AG09309 (cell line): ENCODE measurements at regions not wholly inside any gene's neighbourhood (a gene's known extent, or its start where the extent isn't known, plus 50 kb on each side); places are given as distances from the start of the nearest gene placed in this dataset.

Source experiments
- DNase-seq: peaks from one replicate; pipeline ENCODE4 v3.0.0-alpha.2; 2010; ENCODE audit warnings: low read depth
- H3K4me3 ChIP-seq: 2 replicates; pipeline ENCODE4 v1.5.1; 2011; ENCODE audit warnings: mild to moderate bottlenecking, low read depth, low read length, moderate library complexity; ENCODE audit not compliant: control insufficient read depth
- TF ChIP-seq, protein P1 (sequence below): IDR thresholded peaks from 2 replicates; pipeline ENCODE4 v1.5.1; 2011; ENCODE audit warnings: mild to moderate bottlenecking, low read depth, low read length, inconsistent platforms; ENCODE audit not compliant: insufficient read depth, control insufficient read depth; ENCODE audit errors: missing control alignments

DNA sequence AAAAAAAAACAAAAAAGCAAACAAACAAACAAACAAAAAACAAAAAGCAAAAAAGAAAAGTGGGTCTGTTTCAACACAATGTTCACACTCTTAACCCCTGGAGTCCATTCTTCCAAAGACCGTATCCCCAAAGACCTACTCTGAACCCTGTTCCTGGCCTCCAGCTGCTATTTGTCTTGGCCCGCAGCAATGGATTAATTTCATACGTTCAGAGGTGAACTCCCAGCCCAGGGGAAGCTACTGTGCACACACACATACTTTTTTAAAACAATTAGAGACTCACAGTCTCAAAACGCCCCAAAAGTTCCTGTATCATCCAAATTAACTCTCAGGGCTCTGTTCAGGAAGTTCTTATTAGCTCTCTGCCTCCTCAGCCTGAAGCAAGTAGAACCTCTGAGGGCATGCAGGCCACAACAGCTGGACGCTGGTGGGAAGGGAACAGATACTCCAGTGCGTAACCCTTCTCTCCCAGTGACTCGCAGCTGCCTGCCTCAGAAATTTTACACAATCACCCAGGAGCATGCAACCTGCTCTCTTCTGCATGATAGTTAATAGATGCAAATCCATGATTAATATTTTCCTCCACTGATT is 395.4 kb downstream of the RRAGC start:
- TF ChIP-seq, protein P1, sequence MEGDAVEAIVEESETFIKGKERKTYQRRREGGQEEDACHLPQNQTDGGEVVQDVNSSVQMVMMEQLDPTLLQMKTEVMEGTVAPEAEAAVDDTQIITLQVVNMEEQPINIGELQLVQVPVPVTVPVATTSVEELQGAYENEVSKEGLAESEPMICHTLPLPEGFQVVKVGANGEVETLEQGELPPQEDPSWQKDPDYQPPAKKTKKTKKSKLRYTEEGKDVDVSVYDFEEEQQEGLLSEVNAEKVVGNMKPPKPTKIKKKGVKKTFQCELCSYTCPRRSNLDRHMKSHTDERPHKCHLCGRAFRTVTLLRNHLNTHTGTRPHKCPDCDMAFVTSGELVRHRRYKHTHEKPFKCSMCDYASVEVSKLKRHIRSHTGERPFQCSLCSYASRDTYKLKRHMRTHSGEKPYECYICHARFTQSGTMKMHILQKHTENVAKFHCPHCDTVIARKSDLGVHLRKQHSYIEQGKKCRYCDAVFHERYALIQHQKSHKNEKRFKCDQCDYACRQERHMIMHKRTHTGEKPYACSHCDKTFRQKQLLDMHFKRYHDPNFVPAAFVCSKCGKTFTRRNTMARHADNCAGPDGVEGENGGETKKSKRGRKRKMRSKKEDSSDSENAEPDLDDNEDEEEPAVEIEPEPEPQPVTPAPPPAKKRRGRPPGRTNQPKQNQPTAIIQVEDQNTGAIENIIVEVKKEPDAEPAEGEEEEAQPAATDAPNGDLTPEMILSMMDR: no peak
- no peak overlapping the region for H3K4me3 ChIP-seq
- DNase-seq: no peak

DNA sequence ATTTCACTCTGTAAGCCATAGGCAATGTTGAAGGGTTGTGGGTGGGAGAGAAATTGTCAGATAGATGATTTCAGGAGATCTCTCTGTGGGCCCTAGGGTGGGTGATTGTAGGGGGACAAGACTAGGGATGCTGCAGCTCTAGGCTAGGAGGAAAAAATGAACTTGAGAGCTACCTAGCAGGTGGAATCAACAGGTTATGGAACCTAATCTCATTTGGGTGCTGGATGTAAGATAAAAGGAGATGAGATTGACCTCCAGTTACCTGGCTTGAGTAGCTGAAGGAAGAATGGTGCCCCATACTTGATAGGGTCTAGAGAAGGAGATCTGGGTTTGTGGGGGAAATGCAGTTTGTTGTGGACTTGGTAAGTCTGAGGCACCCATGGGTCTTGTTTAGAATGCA is 396.5 kb downstream of the RRAGC start:
- DNase-seq: no peak
- TF ChIP-seq, protein P1: no peak
- H3K4me3 ChIP-seq: no peak overlapping the region

DNA sequence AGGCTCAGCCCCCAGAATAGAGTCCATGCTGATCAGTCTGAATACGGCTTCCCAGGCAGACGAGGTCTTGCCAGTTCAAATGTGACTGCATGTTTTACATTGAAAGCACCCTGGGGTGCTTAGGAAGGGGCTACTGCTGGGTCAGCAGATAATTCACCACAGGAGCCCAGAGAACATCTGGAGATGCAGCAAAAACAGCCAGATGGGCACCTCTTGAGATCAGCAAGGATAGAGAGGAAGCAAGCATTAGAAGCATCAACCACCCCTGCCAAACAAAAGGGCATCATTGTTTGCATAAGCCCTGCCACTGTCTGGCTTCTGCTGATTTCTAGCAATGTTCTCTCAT is 403.1 kb downstream of the RRAGC start:
- no peak for DNase-seq
- H3K4me3 ChIP-seq: no peak overlapping the region
- TF ChIP-seq, protein P1: no peak

DNA sequence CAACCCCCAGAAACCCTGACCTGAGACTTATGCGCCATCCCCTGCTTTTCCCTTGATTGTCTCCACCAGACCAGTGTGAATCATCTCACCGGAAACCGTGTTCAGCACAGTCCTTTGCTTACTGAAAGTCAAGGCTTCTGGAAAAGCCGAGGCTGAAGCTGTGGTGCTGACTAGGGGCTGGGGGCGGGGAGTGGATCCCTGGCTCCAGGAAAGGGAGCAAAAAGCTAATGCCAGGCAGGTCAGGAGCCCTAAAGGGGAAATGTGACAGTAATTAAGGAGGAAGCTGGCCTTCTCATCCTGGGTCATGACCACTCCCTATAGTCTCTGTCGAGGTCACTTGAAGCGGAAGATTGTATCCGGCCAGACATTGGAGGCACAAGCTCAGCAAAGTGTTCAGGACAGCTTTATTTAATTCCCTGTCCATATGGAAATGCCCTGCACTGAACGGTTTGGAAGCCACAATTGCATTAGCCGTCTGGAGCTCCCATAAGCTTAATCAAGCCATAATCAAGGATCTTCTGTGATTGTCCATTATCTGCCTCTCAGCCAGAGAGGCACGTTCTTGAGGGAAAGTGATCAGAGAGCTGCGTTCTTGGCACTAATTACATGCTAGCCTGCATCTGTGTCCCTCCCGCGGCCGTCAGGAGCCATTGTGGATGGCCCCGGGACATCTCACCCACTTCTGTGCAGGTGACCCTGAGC is 403.6 kb downstream of the RRAGC start:
- TF ChIP-seq, protein P1: no peak
- no peak for DNase-seq
- H3K4me3 ChIP-seq: no peak overlapping the region

DNA sequence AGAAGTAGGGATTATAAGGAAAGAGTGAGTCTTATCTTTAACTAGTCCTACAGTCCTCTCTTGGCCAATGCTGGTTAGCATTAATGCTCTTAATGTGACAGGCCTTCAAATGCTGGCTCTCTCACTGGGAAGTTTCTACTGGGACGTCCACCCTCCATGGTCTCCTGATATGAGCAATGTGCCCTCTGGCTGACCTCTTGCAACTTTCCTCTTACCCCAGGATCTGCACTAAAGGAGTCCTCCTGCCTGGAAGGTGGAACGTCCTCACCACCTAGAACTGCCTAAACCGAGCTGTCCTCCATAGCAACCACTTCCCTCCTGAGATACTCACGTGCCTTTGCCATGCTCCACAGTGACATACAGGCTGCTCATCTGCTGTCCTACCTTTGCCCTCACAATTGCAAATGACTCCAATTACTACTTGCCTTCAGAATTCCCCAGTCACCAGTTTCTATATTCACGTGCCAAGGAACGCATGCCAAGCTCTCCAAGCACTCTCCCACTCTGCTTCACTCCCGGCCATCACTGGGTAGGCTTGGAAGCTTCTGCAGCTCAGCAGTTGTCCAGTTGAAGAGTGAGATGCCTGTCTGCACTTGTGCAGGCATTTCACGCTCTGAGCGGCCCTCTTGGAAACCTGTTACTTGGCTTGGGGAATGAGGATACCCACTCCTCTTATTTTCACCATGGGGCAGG is 404.7 kb downstream of the RRAGC start:
- H3K4me3 ChIP-seq: no peak overlapping the region
- DNase-seq: no peak
- TF ChIP-seq, protein P1: no peak

DNA sequence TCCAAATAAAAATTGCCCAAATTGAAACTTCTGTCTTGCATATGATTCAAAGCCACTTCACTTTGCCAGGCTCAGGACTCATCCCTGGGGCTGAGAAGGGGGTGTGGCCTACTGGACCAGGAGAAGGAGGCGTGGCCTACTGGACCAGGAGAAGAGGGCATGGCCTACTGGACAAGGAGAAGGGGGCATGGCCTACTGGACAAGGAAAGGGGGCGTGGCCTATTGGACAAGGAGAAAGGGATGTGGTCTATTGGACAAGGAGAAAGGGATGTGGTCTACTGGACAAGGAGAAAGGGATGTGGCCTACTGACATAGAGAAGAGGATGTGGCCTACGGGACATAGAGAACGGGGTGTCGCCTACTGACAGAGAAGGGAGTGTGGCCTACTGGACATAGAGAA is 405.3 kb downstream of the RRAGC start:
- H3K4me3 ChIP-seq: no peak overlapping the region
- TF ChIP-seq, protein P1: no peak
- DNase-seq: no peak
